Loucy (cell line): ENCODE measurements at regions not wholly inside any gene's neighbourhood (a gene's known extent, or its start where the extent isn't known, plus 50 kb on each side); places are given as distances from the start of the nearest gene placed in this dataset.

ENCODE experiments used
- CTCF ChIP-seq: fragments of 200-600 bp; sonication (generic); conservative IDR thresholded peaks from 2 replicates; pipeline ENCODE4 v1.5.1; 2014; ENCODE audit warnings: mild to moderate bottlenecking, antibody characterized with exemption, low read length
- EZH2phosphoT487 ChIP-seq: fragments of 200-600 bp; IDR thresholded peaks from 2 replicates; pipeline ENCODE4 v1.6.1; 2018; ENCODE audit warnings: antibody characterized with exemption, mild to moderate bottlenecking, moderate library complexity, borderline replicate concordance

DNA sequence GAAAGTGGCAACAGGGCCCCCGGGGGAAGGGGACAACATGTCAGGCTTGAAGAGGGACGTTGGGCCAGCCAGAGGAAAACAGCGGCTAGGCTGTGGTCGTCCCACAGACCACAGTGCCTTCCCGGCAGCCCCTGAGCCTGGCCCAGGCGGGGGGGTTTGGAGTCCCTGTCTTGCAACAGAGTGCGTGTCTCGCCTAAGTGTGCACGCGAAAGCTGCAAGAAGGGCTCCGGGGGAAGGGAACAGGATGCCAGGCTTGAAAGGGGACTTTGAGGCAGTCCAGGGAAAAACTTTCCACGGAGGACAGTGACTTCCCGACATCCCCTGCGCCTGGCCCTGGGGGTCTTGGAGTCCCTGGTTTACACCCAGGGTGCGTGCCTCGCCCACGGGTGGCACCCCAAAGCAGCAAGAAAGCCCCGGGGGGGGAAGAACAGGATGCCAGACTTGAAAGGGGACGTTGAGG lies 157.5 kb upstream of the ALG10B start:
- TF ChIP-seq CTCF (no peak), EZH2phosphoT487 (no peak)
